ENCODE measurements at regions not wholly inside any gene's neighbourhood (a gene's known extent, or its start where the extent isn't known, plus 50 kb on each side); places are given as distances from the start of the nearest gene placed in this dataset.

- TF ChIP-seq CTCF (conservative IDR thresholded peaks at IDR 0.05 in 1 of 2, IDR thresholded peaks at IDR 0.05 in 1 of 2; ENCODE audit: extremely low read depth in 1 of 2, insufficient read depth in 1 of 2, low read depth in 1 of 2, low read length in 2 of 2) (no peak), EZH2 (IDR thresholded peaks at IDR 0.05; ENCODE audit: borderline replicate concordance, low read length) (no peak)
These were observed 299.0 kb upstream of the DDHD1 start for GRCh38 chr14:53452005-53452673.
